ENCODE measurements at regions not wholly inside any gene's neighbourhood (a gene's known extent, or its start where the extent isn't known, plus 50 kb on each side); places are given as distances from the start of the nearest gene placed in this dataset.

DNA sequence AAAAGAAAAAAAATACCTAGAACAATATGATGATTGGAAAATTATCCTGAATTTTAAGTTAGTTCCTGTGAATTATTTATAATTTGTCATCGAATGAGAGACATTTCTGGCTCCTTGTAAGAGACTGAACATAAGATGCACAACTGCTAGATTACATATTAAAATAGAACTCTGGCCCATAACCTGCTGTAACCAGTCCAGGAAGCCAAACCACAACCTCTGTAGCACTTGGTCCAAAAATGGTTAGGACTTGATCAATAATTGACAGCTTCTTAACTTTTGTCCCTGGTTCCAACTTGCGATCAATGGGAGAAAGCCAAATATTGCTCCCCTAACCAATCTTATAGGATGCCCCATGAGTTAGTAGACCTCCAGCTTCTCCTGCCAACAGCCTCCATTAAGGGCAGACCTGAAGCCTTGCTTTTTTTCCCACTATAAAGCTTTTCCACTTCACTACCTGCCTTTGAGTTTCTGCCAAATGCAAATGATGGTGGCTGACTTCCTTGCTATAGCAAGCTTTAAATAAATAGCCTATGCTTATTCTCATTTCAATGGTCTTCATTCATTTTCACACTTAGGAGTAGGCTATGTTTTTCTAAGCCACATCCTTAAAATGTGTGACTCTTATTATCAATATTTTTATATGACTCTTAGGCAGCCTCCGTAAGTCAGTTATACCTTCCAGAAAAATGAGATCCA lies 224.0 kb upstream of the ARHGEF26 start:
- no peak for TF ChIP-seq CREM (CRISPR knock-in tag; IDR thresholded peaks at IDR 0.05)
- TF ChIP-seq, protein P1, sequence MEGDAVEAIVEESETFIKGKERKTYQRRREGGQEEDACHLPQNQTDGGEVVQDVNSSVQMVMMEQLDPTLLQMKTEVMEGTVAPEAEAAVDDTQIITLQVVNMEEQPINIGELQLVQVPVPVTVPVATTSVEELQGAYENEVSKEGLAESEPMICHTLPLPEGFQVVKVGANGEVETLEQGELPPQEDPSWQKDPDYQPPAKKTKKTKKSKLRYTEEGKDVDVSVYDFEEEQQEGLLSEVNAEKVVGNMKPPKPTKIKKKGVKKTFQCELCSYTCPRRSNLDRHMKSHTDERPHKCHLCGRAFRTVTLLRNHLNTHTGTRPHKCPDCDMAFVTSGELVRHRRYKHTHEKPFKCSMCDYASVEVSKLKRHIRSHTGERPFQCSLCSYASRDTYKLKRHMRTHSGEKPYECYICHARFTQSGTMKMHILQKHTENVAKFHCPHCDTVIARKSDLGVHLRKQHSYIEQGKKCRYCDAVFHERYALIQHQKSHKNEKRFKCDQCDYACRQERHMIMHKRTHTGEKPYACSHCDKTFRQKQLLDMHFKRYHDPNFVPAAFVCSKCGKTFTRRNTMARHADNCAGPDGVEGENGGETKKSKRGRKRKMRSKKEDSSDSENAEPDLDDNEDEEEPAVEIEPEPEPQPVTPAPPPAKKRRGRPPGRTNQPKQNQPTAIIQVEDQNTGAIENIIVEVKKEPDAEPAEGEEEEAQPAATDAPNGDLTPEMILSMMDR (IDR thresholded peaks at IDR 0.05), result no peak
- TF ChIP-seq KAT7 (CRISPR knock-in tag; IDR thresholded peaks at IDR 0.05; ENCODE audit: borderline replicate concordance), result no peak
- TF ChIP-seq, protein P2, sequence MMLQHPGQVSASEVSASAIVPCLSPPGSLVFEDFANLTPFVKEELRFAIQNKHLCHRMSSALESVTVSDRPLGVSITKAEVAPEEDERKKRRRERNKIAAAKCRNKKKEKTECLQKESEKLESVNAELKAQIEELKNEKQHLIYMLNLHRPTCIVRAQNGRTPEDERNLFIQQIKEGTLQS (CRISPR knock-in tag; conservative IDR thresholded peaks at IDR 0.05), result no peak
- TF ChIP-seq TP53 (CRISPR knock-in tag; IDR thresholded peaks at IDR 0.05), result no peak

Measured in WTC11 (cell line).